ENCODE measurements at regions not wholly inside any gene's neighbourhood (a gene's known extent, or its start where the extent isn't known, plus 50 kb on each side); places are given as distances from the start of the nearest gene placed in this dataset.
"Not testable (repeated sequence)": the region's sequence is repeated elsewhere in the genome, so short reads cannot be mapped to it uniquely, and the experiment has no call there.

DNA sequence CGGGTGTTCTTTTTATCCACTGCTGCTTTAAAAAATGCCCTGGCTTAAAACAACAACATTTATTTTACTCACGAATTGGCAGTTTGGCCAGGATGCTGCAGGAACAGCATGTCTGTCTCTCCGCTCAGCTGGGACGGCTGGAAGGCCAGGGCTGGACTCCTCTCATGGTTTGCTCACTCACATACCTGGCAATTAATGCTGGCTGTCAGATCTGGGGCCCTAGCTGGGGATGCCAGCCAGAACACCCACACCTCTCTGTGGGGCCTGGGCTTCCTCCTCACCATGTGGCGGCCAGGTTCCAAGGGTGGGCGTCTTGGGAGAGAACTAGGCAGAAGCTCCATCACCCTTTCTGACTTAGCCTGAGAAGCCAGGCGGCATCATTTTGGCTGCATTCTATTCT is 189.1 kb upstream of the IL12B start:
- DNase-seq (ENCODE audit: low read depth) = no peak
- TF ChIP-seq, protein P1, sequence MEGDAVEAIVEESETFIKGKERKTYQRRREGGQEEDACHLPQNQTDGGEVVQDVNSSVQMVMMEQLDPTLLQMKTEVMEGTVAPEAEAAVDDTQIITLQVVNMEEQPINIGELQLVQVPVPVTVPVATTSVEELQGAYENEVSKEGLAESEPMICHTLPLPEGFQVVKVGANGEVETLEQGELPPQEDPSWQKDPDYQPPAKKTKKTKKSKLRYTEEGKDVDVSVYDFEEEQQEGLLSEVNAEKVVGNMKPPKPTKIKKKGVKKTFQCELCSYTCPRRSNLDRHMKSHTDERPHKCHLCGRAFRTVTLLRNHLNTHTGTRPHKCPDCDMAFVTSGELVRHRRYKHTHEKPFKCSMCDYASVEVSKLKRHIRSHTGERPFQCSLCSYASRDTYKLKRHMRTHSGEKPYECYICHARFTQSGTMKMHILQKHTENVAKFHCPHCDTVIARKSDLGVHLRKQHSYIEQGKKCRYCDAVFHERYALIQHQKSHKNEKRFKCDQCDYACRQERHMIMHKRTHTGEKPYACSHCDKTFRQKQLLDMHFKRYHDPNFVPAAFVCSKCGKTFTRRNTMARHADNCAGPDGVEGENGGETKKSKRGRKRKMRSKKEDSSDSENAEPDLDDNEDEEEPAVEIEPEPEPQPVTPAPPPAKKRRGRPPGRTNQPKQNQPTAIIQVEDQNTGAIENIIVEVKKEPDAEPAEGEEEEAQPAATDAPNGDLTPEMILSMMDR (IDR thresholded peaks at IDR 0.05; ENCODE audit: low read depth, low read length, missing control alignments) = no peak
- no peak overlapping the region for H3K4me3 ChIP-seq (ENCODE audit: low read depth, low read length)

DNA sequence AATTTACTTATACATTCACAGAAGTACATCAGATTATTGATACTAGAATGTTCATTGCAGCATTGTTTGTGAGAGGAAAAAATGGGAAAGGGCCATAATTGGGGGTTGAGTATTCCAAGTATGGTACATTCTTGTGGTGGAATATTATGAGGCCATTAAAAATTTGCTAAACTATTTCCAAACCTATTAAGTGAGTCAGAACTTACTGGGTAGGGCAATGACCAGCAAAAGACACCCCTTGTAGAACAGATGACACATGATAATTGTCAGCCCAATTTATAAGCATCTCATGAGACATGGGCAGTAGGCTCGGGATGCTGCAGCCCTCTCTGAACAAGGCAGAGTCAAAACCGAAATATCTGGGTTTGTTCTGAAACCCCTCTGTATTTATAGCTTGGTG is 192.6 kb upstream of the IL12B start:
- DNase-seq (ENCODE audit: low read depth) = no peak
- TF ChIP-seq, protein P1 (IDR thresholded peaks at IDR 0.05; ENCODE audit: low read depth, low read length, missing control alignments) = no peak
- no peak overlapping the region for H3K4me3 ChIP-seq (ENCODE audit: low read depth, low read length)

DNA sequence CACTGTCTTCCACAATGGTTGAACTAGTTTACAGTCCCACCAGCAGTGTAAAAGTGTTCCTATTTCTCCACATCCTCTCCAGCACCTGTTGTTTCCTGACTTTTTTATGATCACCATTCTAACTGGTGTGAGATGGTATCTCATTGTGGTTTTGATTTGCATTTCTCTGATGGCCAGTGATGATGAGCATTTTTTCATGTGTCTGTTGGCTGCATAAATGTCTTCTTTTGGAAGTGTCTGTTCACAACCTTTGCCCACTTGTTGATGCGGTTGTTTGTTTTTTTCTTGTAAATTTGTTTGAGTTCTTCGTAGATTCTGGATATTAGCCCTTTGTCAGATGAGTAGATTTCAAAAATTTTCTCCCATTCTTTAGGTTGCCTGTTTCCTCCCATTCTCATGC is 194.0 kb upstream of the IL12B start:
- DNase-seq (ENCODE audit: low read depth); H3K4me3 ChIP-seq (ENCODE audit: low read depth, low read length): not testable (repeated sequence)

DNA sequence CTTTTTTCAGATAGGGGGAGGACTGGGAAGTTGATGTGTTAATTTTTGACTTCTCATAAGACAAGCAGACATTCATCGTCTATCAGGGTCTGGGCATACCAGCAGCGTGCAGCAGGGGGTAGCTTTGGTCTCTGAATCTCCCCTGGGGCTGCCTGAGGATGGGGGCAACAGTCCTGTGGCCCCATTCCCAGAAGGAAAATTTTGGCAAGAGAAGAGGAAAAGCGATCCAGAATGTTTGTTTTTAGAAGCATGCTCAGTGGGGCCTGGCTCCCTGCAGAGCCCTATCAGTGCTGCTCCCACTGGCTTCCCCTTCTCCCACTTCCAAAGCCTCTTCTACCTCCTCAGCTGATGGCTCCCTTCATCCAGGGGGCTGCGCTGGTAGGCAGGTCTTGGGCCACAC is 194.8 kb upstream of the IL12B start:
- TF ChIP-seq, protein P1 (IDR thresholded peaks at IDR 0.05; ENCODE audit: low read depth, low read length, missing control alignments) = no peak
- no peak for DNase-seq (ENCODE audit: low read depth)

DNA sequence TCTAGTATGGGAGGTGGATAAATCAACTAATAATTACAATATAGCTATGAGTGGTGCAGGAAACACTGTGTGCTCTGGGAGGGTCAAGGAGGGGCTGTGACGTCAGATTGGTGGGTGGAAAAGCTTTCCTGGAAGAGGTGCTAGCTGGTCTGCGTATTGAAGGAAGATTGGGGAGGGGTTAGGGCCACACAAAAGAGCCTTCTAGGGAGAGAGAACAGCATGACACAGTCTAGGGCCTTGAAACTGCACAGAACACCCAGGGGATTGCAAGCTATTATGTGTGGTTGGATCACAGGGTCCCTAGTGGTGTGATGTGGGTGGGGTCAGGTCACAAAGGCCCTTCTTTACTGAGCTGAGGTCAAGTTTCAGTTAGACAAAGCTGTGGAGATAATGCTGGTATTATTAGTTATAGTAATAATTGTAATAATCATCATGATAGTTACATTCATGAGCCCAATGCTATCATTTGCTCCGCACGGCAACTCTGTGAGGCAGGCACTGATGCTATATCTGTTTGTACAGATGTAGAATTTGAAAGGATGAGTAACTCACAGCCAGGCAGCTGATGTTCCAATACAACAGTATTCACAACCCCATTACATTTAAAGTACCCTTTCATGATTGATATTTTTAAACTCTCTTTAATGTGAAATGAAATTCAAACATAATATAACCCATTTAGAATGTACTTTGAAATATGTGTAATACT is 197.4 kb upstream of the IL12B start:
- TF ChIP-seq, protein P1 (IDR thresholded peaks at IDR 0.05; ENCODE audit: low read depth, low read length, missing control alignments) = no peak

More for the DNA sequence above, 194.8 kb upstream of the IL12B start:
- H3K4me3 ChIP-seq (ENCODE audit: low read depth, low read length) = no peak overlapping the region

DNA sequence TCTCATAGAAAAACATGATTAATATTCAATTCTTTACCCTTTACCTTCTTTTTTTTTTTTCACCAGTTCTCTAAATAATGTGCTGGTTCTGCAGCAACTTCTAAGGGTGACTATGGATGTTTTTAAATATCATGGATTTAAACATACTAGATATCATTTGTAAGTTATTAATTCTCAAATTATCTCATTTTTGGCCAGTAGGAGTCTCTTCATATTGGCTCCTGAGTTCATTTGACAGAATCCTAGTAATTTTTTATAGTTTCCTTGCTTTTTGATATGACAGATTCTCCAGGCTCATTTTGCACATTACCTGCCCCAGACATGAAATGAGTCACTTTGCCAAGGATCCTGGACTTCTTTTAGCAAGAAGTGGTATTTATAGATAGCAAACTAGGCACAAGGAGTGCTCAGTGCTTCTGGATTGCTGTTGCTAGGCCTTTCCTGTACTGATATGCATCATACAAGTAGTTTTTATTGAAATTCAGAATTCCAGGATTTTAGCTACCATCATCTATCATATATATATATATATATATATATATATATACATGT is 201.3 kb upstream of the IL12B start:
- no peak for DNase-seq (ENCODE audit: low read depth)
- no peak overlapping the region for H3K4me3 ChIP-seq (ENCODE audit: low read depth, low read length)
- TF ChIP-seq, protein P1 (IDR thresholded peaks at IDR 0.05; ENCODE audit: low read depth, low read length, missing control alignments) = no peak

More for the DNA sequence above, 197.4 kb upstream of the IL12B start:
- no peak for DNase-seq (ENCODE audit: low read depth)
- H3K4me3 ChIP-seq (ENCODE audit: low read depth, low read length) = no peak overlapping the region

DNA sequence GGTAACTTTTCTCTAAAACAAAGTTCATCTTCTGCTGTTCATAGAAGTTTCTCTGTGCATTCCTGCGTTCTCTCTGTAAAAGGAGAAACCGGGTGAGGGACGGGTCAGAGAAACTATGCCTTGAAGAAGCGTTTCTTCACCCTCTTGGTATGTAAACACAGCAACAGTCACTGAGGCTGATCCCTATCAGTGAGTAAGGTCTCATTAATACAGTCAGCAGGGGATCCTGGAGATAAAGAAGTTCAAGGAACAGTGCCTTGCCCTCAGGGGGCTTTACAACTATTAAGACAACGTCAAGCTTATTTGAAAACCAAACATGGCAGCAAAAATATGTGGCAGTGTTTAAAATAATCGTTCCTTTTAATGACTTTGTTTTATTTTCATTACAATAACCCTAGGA is 202.9 kb upstream of the IL12B start:
- no peak for DNase-seq (ENCODE audit: low read depth)
- H3K4me3 ChIP-seq (ENCODE audit: low read depth, low read length) = no peak overlapping the region

More for the DNA sequence above, 202.9 kb upstream of the IL12B start:
- TF ChIP-seq, protein P1 (IDR thresholded peaks at IDR 0.05; ENCODE audit: low read depth, low read length, missing control alignments) = no peak

Measured in GM12864 (cell line).